ENCODE measurements at regions not wholly inside any gene's neighbourhood (a gene's known extent, or its start where the extent isn't known, plus 50 kb on each side); places are given as distances from the start of the nearest gene placed in this dataset.

- TF ChIP-seq CTCF (IDR thresholded peaks at IDR 0.05) (no peak), POLR2A (IDR thresholded peaks at IDR 0.05) (no peak)
These were observed 157.4 kb upstream of the TMCO5A start for GRCh38 chr15:37777006-37777405.

All from testis (tissue), 2 donors.